ENCODE measurements at regions not wholly inside any gene's neighbourhood (a gene's known extent, or its start where the extent isn't known, plus 50 kb on each side); places are given as distances from the start of the nearest gene placed in this dataset.

DNA sequence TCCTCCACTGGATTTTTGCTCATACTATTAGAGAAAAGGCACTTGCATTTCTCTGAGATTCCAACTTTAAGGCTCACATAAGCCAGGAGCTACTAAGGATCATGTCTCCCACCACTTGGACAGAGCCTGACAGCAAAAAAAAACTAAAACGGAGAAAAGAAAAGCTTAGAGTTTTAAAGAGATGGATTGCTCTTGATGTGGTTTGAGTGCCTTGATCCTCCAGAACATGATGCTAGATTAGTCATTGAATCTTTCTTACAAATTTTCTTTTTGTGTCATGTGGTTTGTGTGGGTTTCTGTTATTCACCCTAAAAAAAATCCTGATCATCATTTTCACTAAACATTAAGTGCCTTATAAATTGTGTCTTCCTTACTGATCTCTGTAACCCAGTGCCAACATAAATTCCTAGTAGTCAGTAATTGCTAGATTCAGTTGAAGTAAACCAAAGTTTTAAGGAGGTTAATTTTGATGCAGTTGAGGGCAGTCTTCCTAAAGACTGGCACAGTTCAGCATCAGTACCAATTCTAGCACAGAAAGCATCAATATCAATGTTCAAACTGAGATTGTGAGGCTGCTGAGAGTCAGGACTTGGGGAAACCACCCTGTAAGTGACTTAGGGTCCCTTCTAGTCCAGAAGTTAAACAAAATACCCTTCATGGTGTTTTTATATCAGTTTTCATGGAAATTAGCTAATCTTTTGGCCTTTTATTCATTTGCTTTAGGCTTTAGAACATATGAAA is 206.3 kb downstream of the RAD51AP2 start:
- Histone ChIP-seq H3K36me3 (no peaks in the 10 kb centered on the region), H3K27ac (no peak overlapping the region), H3K4me1 (ENCODE audit: low read depth) (no peaks in the 10 kb centered on the region), H3K9me3 (ENCODE audit: low read depth) (no peaks in the 10 kb centered on the region), H3K4me3 (no peak overlapping the region), H3K27me3 (no peaks in the 10 kb centered on the region)
- no peak for DNase-seq (ENCODE audit: low read depth in 1 of 2, low spot score in 1 of 2)
- TF ChIP-seq, protein P1, sequence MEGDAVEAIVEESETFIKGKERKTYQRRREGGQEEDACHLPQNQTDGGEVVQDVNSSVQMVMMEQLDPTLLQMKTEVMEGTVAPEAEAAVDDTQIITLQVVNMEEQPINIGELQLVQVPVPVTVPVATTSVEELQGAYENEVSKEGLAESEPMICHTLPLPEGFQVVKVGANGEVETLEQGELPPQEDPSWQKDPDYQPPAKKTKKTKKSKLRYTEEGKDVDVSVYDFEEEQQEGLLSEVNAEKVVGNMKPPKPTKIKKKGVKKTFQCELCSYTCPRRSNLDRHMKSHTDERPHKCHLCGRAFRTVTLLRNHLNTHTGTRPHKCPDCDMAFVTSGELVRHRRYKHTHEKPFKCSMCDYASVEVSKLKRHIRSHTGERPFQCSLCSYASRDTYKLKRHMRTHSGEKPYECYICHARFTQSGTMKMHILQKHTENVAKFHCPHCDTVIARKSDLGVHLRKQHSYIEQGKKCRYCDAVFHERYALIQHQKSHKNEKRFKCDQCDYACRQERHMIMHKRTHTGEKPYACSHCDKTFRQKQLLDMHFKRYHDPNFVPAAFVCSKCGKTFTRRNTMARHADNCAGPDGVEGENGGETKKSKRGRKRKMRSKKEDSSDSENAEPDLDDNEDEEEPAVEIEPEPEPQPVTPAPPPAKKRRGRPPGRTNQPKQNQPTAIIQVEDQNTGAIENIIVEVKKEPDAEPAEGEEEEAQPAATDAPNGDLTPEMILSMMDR (IDR thresholded peaks at IDR 0.05; ENCODE audit: low read depth, low read length) = no peak

DNA sequence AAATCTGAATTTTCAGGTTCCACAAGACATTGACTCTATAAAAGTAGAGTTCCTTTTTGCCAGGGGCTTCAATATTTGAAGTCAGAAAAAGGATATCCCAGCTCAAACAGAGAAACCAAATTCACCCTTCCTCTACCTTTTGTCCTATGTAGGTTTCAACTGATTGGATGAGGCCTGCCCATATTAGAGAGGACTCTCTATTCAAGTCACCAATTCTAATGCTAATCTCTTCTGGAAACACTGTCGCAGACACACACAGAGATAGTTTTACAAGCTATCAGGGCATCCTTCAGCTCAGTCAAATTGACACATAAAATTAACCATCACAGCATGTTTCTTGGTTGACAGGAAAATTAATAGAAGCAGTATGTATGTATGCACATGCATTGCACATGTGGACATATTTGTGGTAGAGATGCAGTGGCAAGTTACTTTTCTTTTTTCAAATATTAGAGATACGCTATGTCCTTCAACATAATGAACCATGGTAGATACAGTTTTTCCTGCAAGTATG is 207.1 kb downstream of the RAD51AP2 start:
- DNase-seq (ENCODE audit: low read depth in 1 of 2, low spot score in 1 of 2) = no peak
- Histone ChIP-seq H3K27me3 (no peaks in the 10 kb centered on the region), H3K9me3 (ENCODE audit: low read depth) (no peaks in the 10 kb centered on the region), H3K4me3 (no peak overlapping the region), H3K27ac (no peak overlapping the region), H3K36me3 (no peaks in the 10 kb centered on the region), H3K4me1 (ENCODE audit: low read depth) (no peaks in the 10 kb centered on the region)
- TF ChIP-seq, protein P1 (IDR thresholded peaks at IDR 0.05; ENCODE audit: low read depth, low read length) = no peak

DNA sequence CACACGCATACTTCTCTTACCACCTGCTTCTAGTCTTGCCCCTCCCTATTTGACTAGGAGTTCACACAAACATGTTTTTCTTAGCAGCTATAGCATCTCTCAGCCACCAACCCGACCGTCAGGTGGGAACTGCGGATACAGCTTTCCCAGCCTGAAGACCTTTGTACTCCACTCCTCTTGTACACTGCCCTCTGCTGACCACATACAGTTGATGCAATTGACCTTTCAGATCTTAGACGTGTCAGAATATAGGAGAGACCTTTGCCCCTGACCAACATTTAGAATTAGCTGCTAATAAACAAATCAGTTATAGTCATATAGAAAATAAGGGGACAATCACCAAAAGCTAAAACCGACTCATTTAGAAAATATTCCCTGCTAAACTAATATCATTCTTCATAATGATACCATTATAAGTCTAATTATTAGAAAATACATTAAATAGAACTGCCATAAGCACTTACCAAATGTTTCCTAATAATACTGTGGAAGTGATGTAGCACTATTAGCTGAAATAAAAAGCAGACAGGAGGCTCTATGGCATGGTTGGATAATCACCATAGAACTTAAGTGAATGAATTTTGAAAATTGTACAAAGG is 208.4 kb downstream of the RAD51AP2 start:
- Histone ChIP-seq H3K4me1 (ENCODE audit: low read depth) (no peaks in the 10 kb centered on the region), H3K9me3 (ENCODE audit: low read depth) (no peaks in the 10 kb centered on the region), H3K36me3 (no peaks in the 10 kb centered on the region), H3K4me3 (no peak overlapping the region), H3K27ac (no peak overlapping the region), H3K27me3 (no peaks in the 10 kb centered on the region)
- TF ChIP-seq, protein P1 (IDR thresholded peaks at IDR 0.05; ENCODE audit: low read depth, low read length) = peak; percentile 75
- DNase-seq (ENCODE audit: low read depth in 1 of 2, low spot score in 1 of 2) = peak; percentile 59 to 82

DNA sequence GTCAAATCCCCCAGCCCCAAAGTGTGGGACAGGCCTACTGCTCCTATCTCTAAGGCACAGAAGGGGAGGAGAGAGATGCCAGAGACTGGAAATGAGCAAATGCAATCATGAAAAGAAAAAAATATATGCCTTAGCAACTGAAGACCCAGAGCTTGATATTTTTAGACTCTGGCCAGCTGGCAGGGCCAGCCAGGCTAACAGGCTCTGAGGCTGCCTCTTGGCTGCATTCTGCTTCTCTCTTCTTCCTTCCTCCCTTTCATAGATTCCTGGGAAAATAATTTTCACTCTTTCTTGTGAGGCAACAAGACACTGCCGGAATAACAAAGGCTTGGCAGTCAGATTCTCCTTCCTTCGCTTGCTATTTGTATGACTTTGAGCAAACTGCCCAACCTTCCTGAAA is 209.1 kb downstream of the RAD51AP2 start:
- no peak for DNase-seq (ENCODE audit: low read depth in 1 of 2, low spot score in 1 of 2)
- Histone ChIP-seq H3K4me1 (ENCODE audit: low read depth) (no peaks in the 10 kb centered on the region), H3K27ac (no peak overlapping the region), H3K9me3 (ENCODE audit: low read depth) (no peaks in the 10 kb centered on the region), H3K27me3 (no peaks in the 10 kb centered on the region), H3K36me3 (no peaks in the 10 kb centered on the region), H3K4me3 (no peak overlapping the region)
- TF ChIP-seq, protein P1 (IDR thresholded peaks at IDR 0.05; ENCODE audit: low read depth, low read length) = no peak

GRCh38 chr2:17306706-17307105 is 211.5 kb downstream of the RAD51AP2 start:
- H3K4me3 ChIP-seq = no peak overlapping the region
- no peaks in the 10 kb centered on the region for H3K4me1 ChIP-seq (ENCODE audit: low read depth)
- H3K27me3 ChIP-seq = no peaks in the 10 kb centered on the region
- no peak for DNase-seq (ENCODE audit: low read depth in 1 of 2, low spot score in 1 of 2)
- TF ChIP-seq, protein P1 (IDR thresholded peaks at IDR 0.05; ENCODE audit: low read depth, low read length) = no peak
- H3K9me3 ChIP-seq (ENCODE audit: low read depth) = no peaks in the 10 kb centered on the region
- H3K36me3 ChIP-seq = no peaks in the 10 kb centered on the region
- H3K27ac ChIP-seq = no peak overlapping the region

Data from cardiac muscle cell (in vitro differentiated cells and primary cell).